Limb (tissue), 2 donors: ENCODE measurements at regions not wholly inside any gene's neighbourhood (a gene's known extent, or its start where the extent isn't known, plus 50 kb on each side); places are given as distances from the start of the nearest gene placed in this dataset.
"Not testable (repeated sequence)": the region's sequence is repeated elsewhere in the genome, so short reads cannot be mapped to it uniquely, and the experiment has no call there.

Source experiments
- DNase-seq, 2 donors: peaks; one replicate each; pipeline ENCODE4 v3.0.0-alpha.2; 2016; ENCODE audit errors: extremely low spot score in 2 of 2

DNA sequence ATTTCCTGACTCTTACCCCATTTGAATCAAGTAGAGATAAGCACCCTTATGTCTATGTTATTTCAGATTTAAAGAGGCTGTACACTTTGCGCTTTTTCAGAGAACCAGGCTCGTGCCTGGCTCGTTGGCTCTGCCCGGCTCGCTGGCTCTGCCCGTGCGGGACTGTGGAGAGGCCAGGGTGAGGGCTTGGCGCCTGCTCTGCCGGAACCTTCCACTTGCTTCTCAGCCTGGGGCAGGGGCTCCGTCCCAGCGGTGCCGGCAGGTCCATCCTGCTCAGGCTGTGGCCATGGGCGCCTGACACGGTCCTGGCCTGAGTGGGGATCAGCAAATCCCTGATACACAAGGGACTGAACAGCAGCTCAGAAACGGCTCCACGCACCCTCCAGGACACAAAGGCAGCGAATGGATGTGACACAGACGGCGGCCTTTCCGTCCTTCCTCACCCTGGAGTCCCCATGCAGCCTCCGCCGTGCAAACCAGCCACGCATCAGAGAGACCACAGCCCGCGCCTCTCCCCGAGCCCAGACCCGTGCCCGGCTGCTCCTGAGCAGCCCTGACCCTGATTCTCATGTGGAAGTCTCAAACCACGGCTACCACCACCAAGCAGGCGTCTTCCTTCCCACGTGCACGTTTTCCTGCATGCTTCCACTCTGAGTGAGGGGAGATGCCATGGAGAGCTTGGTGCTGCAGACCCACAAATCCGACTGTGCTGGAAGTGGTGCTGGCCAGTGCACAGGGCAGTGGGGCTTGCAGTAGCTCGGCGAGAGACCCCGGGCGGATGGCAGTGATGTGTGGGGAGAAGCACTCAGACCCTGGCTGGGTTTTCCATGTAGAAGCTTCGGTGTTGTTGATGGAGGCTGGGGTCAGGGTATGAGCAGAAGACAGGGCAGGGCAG lies 233.9 kb downstream of the ERMARD start:
- no peak for DNase-seq

DNA sequence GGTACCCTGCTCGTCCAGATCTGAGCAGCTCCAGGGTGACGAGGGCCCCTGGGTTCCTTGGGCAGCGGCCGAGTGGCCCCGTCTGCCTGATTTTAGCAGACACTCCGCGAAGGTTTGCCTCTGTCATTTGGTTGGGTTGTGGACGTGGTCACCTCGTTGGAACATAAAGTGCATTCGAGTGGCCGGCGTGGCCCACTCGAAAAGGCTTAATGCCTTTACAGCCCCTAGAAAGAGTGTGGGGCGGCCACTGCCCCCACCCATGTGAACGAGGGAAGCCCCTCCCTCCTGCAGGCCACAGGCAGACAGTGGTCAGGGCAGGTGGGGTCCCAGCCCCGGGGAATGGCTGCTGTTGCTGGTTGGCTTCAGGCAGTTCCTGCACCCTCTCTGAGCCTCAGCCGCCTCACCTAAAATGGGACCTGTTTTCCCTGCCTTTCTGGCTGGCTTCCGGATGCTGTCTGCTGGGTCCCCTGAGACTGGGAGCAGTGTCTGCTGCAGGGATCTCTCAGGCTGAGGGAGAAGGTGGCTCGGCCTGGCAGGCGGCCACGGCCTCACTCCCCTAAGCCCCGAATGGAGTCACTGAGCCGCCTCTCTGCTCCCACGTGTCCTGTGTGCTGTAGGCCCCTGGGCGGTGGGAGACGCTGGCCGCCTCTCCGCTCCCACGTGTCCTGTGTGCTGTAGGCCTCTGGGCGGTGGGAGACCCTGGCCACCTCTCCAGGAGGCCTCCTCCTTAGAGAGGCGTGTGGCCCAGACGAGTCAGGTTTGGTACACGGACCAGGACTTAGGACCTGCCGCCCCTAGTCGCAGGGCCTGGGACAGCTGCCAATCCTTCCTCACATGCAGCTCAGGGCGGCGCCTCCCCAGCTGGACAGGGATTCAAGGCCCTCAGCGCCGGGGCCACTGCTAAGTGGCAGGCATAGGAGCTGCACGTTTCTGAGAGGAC lies 233.0 kb downstream of the ERMARD start:
- no peak for DNase-seq

DNA sequence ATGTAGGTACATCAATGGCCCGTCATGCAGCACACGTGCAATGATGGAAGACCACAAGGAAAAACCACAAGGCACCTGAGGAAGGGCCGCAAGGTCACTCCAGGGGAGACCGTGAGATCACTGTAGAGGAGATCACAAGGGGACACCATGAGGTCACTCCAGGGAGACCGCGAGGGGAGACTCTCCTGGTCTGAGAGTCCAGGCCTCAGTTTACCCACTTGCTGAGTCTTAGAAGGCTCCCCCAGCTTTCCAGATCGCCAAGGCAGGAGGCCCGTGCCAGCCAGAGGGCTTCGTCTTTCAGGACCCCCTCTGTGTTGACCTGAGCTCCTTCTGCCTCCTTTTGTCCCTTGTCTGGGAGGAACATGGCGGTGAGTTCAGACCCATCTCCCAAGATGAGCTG lies 232.2 kb downstream of the ERMARD start:
- DNase-seq, result no peak

DNA sequence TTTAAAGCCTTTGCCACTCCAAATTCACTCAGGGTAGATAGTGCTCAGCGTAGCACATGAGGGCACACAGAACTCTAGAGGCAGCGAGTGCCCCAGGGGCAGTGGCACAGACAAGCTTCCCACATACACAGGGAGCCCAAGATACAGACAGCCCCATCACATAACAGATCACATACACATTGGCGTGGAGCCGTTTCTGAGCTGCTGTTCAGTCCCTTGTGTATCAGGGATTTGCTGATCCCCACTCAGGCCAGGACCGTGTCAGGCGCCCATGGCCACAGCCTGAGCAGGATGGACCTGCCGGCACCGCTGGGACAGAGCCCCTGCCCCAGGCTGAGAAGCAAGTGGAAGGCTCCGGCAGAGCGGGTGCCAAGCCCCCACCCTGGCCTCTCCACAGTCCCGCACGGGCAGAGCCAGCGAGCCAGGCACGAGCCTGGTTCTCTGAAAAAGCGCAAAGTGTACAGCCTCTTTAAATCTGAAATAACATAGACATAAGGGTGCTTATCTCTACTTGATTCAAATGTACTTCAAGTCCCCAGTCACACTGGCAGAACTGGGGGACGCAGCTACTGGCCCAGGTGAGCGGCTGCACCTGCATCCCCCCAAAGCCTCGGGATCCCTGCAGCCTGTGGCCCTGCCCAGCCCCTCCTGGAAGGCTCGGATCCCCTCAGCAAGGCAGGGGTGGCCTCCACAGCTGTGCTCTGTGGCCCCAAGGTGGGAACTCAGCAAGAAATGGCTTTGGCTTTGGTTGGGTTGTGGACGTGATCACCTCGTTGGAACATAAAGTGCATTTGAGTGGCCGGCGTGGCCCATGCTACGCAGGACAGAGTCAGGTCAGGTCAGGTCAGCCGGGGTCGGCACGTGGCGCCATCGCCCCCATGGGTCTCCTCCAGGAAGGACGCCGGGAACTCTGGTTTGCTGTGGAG lies 231.3 kb downstream of the ERMARD start:
- no peak for DNase-seq

DNA sequence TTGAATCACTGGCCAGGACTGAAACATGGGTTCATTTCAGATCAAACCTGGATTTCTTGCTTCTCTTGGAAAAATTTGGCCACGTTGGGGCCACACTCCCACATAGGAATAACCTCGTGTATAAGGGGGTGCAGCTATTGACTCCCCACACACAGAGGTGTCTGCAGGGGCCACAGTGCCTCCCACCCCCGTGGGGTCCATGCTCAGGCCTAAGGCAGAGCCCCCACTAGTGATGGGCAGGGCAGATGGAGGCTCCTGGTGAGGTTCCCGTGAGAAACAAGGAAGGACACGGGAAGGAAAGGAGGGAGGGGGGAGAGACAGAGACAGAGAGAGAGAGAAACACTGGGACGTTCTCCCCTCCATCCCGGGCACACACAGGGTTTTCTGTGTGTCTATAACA lies 230.5 kb downstream of the ERMARD start:
- no peak for DNase-seq

DNA sequence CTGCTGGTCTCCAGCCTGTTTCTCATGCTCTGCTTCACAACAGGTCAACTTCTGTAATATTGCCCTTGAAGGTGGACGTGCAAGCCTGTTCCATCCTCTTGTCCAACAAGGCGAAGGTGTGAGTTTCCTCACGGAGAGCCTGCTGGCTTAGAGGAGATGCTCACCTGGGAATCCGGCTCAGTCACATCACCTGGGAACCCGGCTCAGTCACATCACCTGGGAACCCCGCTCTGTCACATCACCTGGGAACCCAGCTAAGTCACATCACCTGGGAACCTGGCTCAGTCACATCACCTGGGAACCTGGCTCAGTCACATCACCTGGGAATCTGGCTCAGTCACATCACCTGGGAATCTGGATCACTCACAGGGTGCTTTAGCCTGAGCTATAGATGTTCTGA lies 230.1 kb downstream of the ERMARD start:
- DNase-seq, result no peak

DNA sequence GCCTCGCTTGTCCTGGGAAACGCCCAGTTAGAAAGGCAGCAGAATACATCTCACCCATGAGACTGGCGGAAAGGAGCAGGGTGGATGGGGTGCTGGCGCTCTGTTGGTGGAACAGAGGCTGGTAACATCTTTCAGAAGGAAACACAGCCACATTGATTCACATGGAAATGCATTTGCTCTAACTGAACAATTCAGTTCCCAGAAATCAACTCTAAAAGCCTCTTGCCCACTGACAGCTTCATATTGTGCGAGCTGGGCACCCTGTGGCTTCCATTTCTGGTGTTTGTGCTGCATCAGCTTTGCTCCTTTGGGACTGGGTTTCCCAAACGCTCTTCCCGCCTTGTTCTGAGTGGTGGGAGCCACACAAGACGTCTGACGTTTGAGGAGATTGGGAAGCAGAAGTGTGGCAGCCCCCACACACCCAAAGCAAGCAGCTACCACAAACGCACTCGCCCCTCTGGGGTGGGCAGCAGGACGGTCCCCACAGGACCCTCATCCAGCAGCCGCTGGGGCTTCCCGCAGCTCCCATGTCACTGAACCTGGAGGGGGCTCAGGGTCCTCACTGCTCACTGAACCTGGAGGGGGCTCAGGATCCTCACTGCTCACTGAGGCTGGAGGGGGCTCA lies 229.5 kb downstream of the ERMARD start:
- DNase-seq, result no peak

DNA sequence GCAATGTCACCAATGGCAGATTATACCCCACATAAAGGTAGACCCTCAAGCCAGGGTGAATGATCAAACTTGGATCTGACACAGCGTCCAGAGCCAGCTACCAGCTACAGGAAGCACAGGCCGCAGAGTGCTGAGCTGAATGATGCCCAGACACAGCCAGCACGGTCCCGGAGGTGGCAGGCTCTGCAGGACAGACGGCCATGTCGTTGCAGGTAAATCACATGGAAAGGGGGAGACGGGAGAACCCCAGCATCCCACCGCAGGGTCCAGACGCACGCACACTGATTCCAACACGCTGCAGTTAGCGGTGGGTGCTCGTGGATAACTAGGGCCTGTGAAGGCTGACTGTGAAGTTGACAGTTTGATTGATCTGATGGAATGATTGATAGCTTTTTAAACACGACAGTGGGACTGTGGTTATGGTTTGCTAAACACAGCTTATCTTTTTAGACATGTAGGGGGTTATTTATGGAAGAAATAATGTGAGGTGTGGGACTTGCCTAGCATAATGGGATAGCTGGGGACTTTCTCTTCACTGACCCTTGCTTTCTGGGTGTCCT lies 228.5 kb downstream of the ERMARD start:
- DNase-seq, result no peak

DNA sequence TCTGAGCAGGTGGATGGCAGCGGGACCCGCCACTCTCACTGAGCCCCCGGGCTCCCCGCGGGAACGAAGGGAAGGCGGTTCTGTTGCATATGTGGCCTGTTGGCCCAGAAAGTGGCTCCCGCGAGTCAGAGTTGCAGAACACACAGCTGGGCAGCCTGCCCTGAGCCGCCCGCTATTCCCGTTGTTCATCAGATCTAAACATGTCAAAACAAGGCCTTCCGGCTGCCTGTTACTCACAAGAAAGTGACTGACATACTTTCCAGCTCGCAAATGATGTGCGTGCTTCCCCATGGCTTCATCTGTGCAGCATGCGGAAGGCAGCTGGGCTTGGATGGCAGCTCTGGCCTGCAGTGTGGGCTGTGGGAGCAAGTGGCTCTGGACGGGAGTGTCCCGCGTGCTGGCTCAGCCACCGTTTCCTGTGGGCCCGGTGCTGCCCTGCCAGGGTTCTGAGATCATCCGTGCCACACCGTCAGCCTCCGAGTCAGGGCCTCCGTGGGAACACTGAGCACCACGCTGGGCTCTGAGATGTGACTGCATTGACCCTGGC lies 227.3 kb downstream of the ERMARD start:
- DNase-seq, result no peak

DNA sequence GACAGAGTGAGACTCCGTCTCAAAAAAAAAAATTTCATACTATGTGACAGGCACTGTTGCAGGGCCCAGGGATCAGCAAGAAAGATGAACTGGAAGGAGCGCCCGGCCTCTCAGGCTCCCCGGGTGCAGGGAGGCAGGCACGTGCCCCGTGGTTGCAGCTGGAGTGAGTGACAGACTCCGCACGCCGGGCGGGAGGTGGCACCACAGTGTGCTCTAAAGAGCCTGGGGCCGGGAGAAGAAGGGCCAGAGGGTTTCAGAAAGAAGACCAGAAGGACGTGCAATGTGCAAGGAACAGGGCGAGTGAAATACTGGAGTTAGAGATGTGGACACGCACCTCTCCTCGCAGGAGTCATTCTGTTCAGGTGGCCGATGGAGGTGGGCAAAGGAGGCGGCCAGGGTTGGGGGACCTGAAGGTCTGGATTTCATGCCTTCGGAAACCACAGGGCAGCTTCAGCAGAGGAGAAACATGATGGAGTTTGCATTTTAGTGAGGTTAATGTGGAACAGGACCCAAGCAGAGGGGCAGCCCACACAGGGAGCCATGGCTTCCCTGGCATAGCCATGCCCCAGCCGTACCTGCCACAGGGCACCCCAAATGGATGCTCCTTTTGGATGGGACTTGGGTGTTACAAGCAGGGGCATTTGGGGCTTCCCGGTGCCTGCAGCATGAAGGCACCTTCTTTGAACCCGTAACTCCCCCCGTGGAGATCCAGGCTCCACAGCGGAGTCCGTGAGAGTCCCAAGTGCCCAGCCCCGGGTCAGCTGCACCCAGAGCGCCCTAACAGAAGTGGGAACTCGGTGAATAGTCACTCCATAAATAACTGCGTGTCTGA lies 226.2 kb downstream of the ERMARD start:
- no peak for DNase-seq

DNA sequence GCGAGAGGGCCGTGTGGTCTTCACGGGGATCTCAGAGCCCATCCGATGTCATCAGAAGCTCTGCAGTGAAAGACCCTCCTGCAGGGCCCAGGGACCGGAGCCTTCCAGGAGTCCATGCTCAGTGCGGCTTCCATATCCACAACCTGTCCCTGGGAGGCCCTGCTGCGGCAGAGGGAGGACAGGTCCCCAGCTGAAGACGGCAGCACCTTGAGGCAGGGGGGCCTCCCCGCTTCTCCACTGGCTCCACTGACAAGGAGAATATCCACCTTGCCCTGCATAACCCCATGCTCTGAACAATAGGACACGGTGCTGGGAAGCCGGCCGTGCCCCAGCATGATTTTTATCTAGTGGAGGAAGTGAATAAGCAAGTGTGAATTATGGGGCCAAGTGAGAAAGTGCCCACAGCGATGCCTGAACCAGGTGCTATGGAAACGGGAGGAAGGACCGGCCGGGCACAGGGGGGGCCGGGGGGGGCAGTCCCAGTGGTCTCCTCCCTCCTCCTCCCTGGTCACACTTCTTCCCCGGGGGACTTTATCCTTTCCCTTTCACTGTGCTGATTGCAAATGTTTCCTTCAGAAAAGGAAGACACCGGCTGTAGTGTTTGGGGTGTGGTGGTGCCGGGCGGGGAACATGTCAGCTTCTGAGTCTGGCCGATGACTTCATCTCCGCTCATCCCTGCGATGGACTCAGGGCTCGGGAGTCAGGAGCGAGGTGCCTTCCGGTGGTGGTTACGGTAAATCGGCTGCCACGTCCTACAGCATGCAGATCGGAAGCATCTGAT lies 225.1 kb downstream of the ERMARD start:
- no peak for DNase-seq

DNA sequence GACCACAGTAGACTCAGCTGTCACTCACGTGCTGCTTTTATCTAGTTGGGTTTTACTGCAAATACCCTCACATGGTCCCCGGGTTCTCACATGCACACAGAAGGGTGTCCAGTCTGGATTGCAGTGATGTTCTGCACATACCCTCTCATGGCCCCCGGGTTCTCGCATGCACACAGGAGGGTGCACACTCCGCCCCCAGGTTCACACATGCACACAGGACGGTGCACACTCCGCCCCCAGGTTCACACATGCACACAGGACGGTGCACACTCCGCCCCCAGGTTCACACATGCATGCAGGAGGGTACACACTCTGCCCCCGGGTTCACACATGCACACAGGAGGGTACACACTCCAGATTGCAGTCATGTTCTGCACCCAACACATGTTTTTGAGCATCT lies 224.3 kb downstream of the ERMARD start:
- no peak for DNase-seq

DNA sequence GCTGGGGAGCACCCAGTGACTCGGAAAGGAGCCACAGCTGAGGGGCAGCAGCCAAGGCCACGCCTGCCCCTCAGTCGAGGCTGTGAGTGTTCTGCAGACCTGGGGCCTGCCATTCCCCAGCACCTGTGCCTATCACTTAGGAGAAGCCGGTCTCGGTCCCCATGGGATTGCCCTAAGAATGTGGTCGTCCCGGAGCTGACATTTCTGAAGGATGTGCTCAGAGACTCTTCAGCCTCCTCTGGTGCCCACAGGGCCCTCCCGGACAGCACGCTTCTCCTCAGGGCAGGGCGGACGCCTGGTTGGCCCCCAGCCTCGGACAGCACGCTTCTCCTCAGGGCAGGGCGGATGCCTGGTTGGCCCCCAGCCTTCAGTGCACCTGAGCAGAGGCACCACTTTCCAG lies 223.9 kb downstream of the ERMARD start:
- no peak for DNase-seq

DNA sequence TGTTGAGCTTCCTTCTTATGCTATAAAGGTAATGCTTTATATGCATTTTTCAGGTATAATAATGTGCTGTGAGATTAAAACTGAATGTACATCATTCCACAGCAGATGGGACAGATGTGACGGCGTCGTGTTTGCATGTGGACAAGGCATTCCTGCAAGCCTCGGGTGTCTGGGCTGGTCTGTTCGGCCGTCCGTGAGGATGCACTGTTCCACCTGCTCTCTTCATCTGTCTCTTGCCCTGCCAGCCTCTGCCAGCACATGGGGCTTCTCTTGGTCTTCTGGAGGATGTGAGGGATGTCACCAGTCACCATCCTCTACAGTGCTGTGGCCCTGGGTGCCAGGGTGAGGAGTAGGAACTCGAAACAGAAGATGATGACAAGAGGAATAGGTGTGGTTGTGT lies 223.2 kb downstream of the ERMARD start:
- DNase-seq, result no peak

DNA sequence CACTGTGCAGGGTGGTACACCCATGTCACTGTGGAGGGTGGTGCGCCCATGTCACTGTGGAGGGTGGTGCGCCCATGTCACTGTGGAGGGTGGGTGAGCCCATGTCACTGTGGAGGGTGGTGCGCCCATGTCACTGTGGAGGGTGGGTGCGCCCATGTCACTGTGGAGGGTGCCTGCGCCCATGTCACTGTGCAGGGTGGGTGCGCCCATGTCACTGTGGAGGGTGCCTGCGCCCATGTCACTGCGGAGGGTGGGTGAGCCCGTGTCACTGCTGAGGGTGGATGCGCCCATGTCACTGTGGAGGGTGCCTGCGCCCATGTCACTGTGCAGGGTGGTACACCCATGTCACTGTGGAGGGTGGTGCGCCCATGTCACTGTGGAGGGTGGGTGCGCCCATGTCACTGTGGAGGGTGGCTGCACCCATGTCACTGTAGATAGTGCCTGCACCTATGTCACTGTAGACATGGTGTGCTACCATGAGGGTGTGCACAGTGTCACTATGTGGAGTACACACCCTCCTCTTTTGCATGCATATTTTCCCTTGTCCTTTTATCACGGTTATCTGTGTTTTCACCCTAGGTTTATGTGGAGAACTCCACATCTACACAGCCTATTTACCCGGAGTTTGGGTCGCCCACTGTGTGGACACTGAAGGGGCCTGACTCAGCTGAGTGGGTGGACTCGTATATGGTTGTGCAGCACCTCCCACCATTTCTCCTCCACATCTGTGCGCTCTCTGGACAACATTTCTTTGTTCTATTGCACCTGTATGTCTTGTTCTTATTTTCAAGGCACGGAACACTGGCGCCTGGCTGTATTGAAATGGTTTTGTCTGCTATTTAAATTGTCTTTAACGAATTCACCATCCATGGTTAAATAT lies 222.4 kb downstream of the ERMARD start:
- not testable (repeated sequence) for DNase-seq

DNA sequence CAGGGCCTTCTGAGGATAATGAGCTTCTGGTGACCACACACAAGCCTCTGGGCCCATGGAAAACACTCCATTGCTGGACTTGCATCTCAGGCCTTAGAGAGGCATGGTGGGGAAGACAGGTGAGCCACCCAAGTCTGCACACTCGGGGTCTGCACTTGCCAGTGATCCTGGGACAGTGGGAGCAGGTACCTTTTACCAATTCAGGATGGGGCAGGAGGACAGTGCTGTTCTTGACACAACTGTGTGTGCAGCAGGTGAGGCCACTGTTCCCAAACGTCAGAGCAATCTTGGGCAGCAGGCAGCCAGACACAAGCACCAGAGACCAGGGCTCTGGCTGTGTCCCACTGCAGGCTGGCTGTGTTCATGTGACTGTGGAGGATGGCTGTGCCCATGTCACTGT lies 221.3 kb downstream of the ERMARD start:
- DNase-seq, result no peak

DNA sequence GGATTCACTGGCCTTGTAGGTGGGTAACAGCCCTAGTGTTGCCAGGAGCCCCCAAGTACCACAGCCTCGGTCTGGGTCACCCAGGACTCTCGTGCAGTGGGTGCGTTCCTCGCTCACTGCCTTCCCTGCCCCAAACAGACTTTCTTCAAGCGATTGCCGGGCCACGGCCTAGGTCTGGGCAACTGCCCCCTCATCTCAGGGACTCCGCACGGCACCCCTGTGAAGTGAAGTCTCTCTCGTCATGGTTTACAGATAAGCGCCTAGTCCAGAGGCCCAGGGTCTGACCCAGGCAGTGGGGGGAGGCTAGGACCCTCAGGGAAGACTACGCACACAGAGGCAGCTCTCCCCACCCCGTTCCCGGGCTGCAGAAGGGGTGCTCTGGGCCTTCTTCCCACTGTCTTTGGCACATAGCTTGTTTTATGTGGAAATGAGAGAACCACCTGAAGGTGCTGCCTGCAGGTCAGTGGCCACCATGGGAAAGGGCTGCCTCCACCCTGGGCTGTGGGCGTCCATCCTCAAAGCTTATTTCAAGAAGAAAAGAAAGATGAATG lies 220.8 kb downstream of the ERMARD start:
- peak in 1 of 2 donors; percentile 22 for DNase-seq
